GM18873 (cell line): ENCODE measurements at regions not wholly inside any gene's neighbourhood (a gene's known extent, or its start where the extent isn't known, plus 50 kb on each side); places are given as distances from the start of the nearest gene placed in this dataset.
"Not testable (repeated sequence)": the region's sequence is repeated elsewhere in the genome, so short reads cannot be mapped to it uniquely, and the experiment has no call there.

ENCODE experiments used
- ATAC-seq: cut with Tn5 transposase; IDR thresholded peaks from one replicate; pipeline ENCODE4 v1.9.1; 2021; ENCODE audit warnings: mild to moderate bottlenecking, moderate library complexity, moderate number of reproducible peaks; ENCODE audit not compliant: unreplicated experiment, low FRiP score

DNA sequence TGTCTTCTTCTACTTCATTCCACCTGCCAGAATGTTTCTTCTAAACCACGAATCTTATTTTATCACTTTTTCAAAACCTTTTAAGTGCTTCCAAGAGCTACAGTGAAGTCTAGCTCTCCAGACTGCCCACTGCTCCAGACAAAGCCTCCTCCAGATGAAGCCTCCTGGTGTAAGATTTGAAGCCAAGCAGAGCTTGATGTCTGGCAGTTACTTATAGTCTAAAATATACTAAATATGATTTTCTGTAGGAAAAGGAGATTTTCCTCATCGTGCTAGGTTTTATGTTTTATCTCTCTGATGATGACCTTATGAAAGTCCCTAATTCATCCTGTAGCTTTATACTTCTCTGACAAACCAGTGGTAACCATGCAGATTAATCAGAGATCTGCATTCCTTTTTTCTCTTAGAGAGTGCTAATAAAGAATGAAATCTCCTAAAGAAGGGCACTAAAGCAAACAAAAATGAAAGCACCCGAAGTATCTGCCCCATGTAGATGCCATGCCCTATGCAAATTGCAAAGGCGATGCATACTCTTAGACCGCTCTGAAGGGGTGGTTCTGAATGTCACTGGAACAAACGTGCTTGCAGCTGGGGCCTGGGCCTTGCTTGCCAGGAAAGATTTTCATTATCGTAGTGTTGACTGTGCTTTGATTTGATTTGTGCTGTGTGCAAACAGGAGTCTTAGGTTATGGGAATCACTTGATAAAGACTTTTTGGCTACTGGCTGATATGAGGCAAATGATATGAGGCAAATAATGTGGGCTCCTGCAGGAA is 314.2 kb downstream of the PID1 start:
- ATAC-seq = no peak

GRCh38 chr2:228949831-228950230 is 321.3 kb downstream of the PID1 start:
- no peak for ATAC-seq

DNA sequence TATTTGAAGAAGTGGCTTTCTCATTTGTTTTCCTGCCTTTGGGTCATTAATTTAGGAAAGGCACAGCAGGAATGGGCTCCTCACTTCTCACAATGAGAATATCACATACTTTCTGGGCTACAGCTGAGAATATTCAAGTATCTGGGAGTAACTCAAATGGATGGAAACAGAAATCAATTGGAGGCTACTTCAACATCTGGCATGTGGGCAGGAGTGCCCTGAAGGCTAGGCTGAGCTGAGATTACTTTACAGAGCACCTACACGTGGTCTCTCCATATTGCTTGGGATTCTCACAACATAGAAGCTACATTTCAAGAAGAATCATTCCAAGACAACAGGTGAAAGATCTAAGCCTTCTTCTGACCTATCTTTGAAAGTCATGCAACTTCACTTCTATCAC is 325.4 kb downstream of the PID1 start:
- ATAC-seq = no peak

DNA sequence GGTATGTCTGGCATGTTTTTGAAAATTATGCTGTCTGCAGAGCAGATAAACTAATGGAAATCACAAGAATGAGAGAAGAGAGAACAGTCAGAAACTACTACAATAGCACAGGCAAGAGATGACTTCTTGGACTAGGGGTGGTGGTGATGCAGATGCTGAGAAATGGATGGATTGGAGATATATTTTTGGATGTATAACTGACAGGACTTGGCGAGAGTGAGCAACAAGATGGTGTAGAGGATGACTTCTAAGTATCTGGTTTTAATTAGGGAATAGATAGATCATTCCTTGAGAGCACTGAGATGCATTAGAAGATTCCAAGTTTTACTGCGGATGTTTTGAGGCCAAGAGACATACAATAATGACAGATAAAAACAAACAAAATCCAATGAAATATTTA is 328.2 kb downstream of the PID1 start:
- no peak for ATAC-seq

DNA sequence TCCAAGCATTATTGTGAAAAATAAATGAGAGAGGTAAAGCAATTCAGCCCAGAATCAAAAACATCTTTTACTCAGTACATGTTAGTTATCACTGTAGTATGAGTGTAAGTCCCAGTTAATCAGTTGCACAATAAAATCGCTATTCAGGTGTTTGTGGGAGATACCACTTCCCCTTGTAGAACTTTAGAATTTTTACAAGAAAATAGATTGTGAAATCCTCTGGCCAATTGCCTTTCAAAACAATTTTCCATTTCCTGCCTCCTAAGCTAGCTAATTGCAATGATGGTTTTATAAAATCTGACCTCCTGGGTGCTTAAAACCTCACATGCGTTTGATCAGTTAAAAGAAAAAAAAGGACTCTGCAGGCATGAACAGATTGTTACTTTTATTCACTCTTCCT is 332.5 kb downstream of the PID1 start:
- ATAC-seq = no peak

DNA sequence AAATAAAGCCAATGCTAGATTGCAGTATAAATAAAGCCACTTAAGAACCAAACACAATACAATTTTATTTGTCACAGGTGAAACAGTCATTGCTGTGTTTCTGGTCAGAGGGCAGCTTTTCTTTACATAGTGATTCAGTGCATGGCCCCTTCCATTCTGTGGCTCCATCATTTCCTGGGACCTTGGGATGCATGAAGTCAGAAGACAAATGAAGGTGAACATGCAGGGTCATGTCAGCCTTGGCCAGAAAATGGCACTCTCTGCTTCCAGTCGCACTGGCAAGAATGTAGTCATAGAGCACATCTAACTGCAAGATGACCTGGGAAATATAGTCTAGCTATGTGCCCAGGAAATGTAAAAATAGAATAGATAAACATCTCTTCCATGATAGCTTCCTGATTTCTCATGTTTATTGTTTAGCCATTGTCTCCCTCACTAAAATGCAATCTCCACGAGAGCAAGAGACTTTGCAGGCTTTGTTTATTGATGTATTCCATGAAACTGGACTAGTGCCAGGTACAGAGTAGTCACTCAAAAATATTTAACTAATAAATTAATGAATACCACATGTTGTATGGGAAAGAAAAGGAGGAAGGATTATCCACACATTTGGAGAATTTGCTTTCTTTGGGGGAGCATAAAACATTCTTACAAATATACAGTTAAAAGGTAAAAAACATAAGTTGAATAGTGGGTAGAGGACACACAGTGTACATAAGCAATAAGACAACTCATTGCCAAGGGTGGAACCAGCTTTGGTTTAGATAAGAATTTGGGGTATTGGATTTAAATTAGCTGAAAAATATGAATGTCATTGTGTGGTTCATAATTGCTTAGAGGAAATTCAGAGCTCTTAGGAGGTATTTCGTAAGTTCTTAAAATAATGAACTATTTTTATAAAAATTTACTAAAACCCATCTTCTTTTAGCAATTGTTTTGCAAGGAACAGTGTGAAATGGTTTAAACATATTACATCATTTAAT is 343.8 kb downstream of the PID1 start:
- ATAC-seq = no peak

DNA sequence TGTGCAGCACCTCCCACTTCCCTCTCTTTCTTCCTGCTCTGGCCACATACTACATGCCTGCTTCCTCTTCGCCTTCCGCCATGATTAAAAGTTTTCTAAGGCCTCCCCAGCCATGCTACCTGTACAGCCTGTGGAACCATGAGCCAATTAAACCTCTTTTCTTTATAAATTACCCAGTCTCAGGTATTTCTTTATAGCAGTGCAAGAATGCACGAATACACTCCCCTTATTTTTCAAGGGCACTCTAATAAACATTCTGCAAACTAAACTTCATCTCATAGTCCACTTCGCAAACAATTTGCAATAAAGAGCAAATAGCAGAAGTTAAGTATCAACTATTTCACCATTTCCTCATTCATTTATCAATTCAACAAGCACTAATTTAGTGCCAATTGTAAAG is 351.3 kb downstream of the PID1 start:
- no peak for ATAC-seq

GRCh38 chr2:228917220-228917619 is 353.9 kb downstream of the PID1 start:
- ATAC-seq = no peak

DNA sequence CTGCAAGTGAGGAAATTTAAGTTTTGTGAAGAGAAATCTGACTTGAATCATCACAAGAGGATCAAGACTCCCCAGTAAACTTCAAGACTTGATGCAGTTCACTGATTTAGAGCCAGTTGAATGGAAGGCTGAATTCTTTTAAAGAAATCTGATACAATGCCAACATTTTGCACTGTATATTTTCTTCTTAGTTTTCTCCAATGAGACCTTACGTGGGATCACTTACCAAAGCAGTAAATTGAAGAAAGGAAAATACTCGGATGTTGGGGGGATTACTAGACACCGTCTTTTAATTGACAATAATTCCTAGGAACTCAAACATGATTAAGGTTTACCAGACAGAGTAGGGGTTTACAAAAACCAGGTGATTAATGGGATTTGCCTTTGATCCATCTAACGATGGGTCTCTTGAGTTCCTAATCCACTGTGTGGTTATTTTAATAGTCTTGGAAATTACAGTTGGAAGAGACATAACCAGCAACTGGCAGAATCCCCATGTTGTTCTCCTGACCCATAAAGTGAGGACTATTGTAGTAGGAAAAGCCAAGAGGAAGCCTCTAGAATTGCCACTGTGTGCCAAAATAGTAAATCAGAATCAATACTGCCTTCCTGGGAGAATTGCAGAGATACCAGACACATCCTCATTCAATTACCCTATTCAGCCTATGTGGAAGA is 354.5 kb downstream of the PID1 start:
- ATAC-seq = no peak

GRCh38 chr2:228913176-228913575 is 357.9 kb downstream of the PID1 start:
- ATAC-seq = no peak

- not testable (repeated sequence) for ATAC-seq
Measured at GRCh38 chr2:228910872-228911271, 360.2 kb downstream of the PID1 start.

- no peak for ATAC-seq
Measured at GRCh38 chr2:228902176-228902575, 368.9 kb downstream of the PID1 start.

DNA sequence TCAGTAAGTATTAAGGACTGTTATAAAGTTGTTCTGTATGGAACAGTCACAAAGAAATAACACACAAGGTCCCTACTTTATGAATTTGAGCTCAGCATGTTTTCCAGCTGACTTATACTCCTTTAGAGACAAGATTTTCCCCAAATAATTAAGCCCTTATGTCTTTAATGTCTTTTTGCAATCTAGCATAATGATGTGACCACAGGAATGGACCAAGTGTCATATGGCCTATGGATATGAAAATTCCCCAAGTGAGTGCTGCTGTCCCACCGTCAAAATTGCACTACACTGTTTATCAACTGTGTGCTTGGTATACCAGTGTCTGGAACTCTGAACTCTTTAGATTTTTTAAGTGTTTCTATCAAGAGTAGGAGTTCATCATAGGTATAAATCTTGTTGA is 369.6 kb downstream of the PID1 start:
- ATAC-seq = no peak

DNA sequence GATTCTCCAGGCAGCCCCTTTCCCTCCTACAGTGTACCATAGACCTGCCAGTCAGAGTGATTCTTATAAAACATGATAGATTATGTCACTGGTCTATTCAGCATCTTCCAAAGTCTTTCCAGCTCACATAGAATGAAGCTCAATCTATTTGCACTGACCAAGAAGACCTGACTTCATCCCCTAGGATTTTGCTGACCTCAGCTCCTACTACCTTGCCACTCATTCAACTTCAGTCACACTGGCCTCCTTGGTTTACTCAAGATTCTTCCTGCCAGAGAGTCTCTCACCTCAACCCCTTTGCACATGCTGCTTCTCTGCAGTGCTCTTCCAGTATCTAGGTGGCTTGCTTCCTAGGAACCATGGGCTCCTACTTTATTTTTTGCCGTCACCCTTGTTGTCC is 392.9 kb downstream of the PID1 start:
- ATAC-seq = no peak

DNA sequence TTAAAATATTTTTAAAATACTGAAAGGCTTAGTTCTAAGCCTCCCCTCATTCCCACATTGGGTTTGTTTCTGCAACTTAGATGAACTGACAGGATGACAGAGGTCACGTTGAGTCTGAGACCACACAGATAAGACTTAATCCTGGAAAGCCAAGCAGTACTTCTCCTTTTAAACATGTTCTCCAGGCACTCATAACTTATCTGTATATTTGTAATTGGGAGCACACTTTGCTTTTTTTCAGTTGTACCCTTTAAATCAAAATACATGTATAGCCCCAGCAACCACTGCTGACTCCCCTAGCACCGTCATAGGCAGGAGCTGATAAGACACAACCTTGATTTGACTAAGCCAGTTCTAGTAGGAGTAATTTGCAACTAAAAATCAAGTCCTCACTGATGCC is 394.8 kb downstream of the PID1 start:
- no peak for ATAC-seq

- ATAC-seq = no peak
Measured at GRCh38 chr2:228875152-228875900, 395.8 kb downstream of the PID1 start.

DNA sequence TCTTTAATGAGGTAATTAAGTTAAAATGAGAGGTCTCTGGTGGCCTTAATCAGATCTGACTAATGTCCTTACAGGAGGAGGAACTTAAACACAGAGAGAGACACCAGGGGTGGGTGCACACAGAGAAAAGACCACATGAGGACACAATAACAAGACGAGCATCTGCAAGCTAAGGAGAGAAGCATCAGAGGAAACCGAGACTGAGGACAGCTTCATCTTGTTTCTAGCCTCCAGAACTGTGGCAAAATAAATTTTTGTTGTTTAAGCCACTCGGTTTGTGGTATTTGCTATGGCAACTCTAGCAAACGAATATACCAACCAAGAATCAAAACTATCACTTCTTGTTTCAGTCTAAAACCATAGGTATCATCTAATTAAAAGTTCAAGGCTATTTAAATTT is 400.1 kb downstream of the PID1 start:
- no peak for ATAC-seq

GRCh38 chr2:228869636-228870264 is 401.3 kb downstream of the PID1 start:
- no peak for ATAC-seq

- no peak for ATAC-seq
Measured at GRCh38 chr2:228867406-228867805, 403.7 kb downstream of the PID1 start.

- no peak for ATAC-seq
Measured at GRCh38 chr2:228866781-228867180, 404.3 kb downstream of the PID1 start.
